HG03571 (cell line): ENCODE measurements at regions not wholly inside any gene's neighbourhood (a gene's known extent, or its start where the extent isn't known, plus 50 kb on each side); places are given as distances from the start of the nearest gene placed in this dataset.

Experiments used
- ATAC-seq: cut with Tn5 transposase; IDR thresholded peaks from one replicate; pipeline ENCODE4 v1.9.1; 2021; ENCODE audit not compliant: unreplicated experiment

DNA sequence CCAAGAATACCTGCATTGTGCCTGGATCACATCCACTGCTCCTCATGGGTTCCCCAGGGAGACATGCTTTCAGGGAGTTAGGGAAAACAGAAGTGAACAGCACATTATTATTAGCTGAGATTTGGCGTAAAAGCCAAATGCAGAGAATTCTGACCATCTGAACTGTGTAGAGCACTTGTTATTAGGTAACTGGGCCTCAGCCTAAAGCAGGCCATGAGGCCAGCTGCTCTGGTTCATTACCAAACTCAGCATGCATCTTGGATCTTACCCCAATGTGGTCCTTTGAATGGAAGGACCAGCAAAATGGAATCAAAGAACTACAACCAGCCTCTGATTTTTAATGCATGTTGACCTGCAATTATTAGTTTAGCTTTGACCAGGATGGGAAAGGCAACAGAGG is 322.3 kb downstream of the KCNS3 start:
- no peak for ATAC-seq

DNA sequence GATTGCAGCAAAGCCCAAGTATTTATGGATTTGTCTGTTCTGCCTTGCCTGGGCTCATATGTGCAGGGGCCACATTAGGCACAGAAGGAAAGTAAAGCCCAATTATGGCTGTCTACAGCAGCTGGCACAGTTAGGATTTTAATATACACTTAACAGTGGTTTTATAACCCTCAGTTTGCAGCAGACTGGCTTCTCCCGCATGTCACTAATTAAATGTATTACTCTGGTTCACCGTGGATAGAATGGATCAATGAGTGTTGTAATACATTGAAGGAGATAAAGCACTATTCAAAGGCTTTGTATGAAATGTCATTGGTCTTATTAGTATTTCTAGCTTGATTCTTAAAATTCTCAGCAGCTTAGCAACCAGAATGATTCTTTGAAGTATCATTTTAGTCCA is 320.2 kb downstream of the KCNS3 start:
- no peak for ATAC-seq

DNA sequence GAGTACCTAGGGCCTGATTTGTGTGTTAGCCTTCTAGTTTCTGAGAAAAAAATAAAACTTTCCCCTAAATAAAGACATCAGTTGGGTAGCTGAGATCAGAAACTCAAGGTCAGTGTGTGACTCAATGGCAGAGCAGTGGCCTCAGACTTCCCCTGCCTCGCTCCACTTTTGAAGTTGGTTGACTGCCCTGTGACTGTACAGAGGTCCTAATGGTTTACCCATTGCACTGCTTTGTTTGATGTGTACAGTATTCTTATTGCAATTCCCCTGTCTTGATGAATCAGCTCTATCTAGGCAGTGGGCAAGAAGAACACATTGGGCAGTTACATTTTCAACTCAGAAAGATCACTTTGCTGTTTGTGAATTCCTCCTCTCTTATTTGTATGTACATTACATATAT is 315.7 kb downstream of the KCNS3 start:
- no peak for ATAC-seq

DNA sequence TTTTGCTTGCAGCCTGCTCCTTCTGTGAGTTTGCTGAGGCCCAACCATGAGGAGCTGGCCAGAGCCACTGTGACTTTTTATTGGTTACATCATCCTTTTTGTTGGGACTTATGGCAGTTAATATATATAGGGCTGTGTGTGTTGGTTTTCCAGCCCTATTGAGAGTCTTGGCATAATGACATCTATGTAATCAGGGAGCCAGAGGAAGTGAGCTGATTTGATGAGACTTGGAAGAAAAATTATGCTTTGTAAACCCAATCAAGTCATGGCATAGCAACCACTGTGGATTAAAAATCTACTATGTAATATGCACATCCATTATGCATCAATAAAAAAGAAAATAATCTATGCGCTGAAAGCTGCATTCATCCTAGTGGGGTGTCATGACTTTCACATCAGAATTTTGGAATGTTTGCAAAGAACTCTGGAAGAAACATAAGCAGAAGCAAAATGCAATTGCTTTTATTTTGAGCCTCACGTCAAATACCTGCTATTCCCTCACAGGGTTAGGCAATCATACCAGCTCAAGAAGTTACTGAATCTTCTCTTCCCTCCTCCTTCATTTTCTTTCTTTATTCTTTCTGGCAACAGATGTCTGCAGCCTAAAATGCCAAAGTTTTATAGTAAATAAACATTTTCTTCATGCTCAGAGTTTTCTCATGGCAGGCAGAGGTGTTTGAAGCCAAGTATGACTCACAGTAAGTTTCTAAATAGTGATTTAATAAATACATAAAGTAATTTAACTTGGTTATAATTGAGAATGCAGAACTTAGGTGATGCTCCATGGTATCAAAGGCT is 308.5 kb downstream of the KCNS3 start:
- no peak for ATAC-seq

DNA sequence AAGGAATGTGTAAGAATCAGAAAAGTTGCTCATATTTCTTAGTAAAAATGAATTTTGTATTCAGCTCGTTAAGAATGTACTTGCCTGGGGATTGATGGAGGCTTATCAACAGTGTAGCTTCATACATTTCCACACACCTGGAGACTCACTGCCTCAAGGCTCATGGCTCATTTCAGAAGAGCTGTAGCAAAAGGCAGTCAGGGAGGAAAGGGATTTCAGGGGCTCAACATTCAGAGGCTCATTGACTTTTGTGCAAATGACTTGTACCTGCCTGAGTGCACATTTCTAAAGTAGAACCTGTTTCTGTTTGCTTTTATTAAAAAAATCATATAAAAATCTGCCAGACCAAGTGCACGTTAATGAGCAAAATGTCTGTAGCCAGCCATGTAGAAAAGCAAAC is 304.4 kb downstream of the KCNS3 start:
- ATAC-seq = no peak

DNA sequence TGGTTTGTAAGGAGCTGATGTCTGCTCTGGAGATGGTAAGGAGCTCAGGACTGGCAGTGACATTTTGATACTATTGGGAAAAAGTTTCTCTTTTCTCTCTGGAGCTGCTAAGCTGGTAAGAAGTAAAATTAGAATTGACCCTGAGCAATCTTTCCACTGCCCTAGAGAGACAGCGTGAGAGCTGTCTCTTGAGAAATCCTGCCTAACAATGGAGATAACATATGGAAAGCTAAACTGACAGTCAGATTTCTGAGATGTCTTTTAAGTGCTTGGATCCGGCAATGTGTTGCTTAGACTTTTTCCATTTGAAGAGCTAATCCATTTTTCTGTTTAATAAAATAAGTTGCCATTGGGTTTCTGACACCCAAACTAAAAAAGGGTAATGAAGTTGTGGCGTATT is 302.4 kb downstream of the KCNS3 start:
- no peak for ATAC-seq

DNA sequence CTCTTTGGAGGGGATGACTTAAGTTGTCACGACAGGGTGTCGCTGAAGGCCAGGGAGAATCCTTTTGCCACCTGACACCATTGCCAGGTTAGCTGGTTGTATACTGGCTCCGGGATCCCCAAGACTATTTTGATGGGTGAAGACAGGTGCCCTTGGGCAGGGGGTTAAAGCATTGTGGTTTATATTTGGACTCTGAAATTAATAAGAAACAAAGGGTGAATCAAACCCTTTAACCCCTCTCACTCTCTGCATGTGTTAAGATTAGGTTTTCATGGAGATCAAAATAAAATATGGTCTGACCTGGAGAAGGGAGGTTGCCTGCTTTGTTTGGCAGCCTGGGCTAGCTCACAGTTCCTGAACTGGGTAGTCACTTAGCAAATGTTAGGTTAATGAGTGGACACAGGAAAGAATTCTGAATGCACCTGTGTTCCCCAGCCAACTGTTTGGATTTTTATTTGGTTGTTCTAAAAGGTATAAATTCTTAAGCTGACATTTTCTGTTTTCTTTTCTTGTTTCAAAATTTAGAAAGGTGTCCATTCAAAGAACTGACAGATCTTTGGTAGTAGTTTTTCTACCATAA is 301.7 kb downstream of the KCNS3 start:
- ATAC-seq = no peak

DNA sequence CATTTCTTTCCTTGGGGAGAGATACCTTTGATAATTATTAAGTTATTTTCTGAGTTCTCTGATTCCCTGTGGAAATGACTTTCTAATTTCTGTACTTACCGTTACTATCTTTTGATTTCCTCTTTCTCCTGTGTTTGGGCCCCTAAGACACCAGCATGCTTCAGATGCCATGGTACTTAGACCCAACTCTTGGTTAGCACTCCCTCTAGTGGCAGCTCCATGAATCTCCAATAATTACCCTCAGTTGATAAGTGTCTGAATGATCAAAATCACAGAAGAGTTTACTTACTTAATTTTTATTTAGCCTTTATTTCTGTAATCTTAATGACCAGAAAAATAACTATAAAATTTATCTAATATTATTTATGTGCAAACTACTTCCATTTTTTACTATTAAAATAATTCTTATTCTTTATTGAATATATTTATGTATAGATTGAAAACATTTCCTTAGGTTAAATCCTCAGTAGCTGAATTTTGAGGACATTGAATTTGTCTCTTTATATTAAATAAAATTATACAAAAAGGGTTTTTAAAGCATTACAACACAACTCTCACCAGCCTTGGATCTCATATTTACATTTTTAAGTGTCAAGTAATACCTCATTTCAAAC is 300.4 kb downstream of the KCNS3 start:
- peak; percentile 96 for ATAC-seq

DNA sequence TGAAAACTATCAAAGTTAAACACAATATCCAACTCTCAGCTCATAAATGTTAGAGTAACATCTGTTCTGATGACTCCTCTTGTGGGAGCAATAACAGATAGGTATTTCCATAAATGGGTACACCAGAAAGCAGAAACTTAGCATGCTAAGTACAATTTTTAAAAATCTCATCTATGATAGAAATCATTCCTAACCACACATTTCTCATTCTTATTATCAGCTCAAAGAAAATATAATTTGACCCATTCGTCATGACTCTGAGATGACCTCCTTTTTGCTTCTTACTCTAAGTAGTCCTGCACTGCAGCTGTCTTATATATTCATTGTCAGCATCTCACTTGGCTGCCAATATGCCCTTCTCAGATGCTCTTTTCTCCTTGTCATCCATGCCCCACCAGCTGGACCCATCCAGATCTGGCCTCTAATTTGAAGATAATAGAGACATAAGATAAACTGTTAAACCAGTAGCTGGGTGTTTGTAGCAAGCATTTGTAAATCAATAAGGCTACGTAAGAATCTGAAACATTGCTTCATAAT is 298.3 kb downstream of the KCNS3 start:
- ATAC-seq = no peak

DNA sequence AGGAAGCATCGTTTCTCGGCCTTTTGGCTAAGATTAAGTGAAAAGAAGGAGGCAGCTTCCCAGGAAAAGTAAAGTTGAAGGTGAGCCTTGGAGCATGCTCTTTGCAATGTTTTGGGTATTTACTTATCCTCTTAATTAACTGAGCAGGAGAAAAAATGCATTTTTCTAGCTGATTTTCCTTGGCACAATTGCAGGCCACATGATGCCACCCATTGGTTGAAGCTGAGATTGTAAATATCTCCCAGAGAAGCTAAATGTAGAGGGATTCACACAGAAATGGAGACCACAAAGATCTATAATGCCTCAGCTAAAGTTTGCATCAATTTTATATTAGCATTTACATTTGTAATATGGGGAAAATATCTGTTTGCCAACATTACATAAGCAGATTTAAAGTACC is 294.1 kb downstream of the KCNS3 start:
- ATAC-seq = no peak

DNA sequence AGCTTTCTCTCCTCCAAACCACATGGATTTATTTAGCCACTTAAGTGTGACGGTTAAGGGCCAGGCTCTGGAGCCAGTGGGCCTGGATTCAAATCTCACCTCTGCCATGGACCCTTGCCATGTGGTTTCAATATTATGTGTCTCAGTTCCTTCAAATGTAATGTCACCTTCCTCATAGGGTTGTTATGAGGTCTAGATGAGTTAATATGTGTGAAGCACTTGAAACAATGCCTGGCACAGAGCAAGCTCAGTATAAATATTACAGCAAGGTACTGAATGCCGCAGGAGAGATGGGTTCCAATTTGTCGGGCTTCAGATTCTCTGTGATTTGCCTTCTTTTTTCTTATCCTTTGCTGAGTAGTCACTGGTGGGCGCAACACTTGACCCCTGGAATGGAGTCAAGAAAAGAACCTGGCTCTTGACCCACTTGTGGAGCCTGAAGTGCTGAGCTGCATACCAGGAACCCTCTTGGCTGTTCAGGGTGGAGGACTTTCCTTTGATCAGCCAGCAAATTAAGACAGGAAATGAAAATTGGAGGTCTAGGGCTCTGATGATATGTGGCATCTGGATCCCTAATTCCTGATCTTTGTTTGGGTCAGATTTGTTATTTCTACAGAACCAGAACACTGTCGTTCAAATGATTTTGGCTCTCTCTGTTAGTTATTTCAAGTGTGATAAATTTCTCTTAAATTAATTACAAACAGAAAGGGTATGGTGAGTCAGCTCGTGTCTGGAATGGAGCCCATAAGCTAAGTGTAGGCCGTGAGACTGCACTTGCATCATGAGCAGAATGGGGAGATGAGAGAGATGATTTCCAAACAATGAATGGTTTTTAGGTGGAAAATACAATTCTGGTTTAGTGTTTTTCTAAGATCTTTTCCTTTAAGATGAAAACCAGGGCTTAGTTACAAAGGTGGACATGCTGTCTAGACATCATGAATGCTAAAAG is 293.0 kb downstream of the KCNS3 start:
- ATAC-seq = no peak

DNA sequence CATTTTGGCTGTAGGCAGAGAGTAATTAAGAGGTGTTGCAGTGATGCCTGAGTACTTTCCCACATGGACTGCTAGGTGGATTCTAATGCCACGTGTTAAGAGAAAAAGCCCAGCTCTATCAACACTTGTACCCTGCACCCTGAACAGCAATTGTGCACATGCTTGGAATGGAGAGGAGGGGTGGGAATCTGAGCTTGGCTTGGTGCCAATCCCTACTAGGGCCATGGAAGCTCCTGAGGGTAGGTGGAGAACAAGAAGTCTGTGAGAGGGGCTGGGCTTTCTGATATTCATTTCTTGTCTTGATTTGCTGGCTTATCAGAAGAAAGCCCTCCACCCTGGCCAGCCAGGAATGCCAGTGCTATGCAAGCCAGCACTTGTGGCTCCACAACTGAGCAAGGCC is 292.2 kb downstream of the KCNS3 start:
- ATAC-seq = no peak

DNA sequence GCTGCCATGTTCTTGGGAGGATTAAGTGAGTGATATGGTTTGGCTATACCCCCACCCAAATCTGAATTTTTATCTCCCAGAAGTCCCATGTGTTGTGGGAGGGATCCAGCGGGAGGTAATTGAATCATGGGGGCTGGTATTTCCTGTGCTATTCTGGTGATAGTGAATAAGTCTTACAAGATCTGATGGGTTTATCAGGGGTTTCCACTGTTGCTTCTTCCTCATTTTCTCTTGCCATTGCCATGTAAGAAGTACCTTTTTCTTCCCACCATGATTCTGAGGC is 291.4 kb downstream of the KCNS3 start:
- no peak for ATAC-seq

DNA sequence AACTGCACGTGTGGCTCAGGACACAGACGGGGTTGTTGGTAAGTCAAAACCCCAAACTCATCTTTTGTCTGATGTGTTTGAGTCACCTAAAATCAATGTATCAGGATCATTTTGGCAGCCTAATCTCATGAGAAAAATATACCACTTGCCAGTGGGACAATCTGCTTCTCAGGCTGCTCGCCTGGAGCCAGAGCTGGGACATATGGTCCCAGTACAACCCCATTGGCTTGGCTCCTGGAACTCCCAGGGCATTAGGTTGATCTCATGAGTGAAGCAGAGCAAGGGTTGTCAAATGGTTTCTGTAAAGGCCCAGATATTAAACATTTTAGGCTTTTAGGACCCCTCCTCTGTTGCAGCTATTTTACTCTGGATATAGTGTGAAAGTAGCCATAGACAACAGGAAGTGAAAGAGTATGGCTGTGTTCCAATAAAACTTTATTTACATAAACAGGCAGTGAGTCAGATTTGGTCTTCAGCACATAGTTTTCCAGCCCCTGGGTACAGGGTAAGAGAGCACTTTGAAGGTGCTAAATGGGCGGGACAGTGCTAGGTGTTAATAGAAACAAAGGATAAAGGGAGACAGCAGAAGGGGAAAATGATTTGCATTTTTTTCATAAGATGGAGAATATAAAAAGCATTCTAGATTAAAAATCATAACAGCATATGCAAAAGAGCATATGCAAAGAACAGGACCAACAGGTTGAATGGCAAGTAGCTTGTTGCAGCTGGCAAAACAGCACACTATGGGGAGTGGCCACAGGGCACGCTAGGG is 290.8 kb downstream of the KCNS3 start:
- ATAC-seq = no peak

DNA sequence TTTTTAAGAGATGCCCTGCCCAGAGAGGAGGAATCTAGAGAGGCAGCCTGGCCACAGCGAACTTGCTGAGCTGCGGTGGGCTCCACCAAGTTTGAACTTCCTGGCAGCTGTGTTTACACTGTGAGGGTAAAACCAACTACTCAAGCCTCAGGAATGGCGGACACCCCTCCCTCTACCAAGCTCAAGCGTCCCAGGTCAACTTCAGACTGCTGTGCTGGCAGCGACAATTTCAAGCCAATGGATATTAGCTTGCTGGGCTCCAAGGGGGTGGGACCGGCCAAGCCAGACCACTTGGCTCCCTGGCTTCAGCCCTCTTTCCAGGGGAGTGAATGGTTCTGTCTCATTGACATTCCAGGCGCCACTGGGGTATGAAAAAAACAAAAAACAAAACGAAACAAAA is 289.4 kb downstream of the KCNS3 start:
- no peak for ATAC-seq

DNA sequence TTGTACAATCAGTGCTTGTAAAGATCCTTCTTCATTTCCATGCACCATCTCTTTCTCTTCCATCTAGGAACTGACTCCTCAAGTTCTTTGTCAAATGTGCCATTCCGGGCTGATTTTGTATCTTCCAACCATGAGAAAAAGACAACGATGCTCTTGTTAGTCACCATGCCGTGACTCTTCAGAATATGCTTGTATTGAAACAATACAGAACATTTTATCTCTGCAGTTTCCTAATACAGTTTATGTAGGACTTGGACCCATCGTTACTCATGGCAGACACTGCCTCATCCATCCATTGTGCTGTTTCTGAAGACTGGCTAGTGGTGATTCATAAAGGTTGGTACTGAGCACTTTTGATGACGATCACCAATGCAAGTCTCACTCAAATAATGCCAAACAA is 283.2 kb downstream of the KCNS3 start:
- no peak for ATAC-seq

DNA sequence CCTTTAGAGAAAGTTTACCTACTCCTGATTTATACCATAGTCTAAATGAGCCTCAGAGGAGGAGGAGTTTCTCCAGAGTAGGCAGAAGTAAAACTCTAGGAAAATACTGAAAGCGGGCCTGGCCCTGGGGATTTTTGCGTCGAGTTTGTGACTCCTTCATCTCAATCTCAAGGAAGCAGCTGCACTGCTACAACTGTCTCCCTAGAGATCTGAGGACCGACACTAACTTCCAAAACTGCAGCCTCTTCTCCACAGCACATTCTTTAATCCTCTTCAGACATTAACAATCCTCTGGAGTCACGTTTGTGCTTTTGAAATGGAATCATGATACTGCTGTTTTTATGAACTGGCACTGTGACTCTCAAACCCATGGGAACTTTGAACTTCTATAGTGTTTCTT is 281.4 kb downstream of the KCNS3 start:
- ATAC-seq = no peak

DNA sequence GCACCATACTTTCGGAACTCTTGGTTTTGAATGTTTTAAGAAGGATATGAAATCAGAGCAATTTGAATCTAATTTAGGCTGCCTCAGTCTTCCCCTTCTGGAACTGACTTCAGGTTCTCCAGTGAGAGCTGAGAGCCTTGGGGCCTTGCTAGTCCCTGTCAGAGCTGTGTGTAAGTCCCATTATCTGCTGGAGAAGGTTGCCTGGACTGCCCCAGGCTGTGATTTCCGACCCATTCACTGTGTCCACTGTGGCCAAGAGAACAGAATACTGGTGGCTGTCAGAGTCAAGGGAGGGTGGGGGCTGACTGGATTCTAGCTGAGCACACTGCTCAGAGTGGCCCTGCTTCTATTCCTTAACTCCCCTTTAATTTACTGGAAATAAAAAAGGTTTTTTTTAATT is 278.0 kb downstream of the KCNS3 start:
- ATAC-seq = no peak

DNA sequence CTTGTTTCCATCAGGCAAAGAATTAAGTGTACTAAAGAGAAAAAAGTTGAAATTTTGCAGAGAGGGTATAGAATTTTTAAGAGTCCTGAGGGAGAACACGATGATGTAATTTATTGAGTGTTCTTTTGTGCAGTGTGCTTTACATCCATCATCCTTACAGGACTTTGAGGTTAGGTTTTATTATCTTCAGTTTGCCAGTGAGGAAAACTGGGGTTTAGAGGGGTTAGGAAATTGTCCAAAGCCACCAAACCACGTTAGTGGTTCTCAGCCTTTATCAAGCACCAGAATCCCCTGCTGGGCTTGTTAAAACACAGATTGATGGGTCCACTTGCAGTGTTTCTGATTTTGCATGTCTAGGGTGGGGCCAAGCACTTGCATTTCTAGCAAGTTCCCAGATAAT is 277.5 kb downstream of the KCNS3 start:
- no peak for ATAC-seq

DNA sequence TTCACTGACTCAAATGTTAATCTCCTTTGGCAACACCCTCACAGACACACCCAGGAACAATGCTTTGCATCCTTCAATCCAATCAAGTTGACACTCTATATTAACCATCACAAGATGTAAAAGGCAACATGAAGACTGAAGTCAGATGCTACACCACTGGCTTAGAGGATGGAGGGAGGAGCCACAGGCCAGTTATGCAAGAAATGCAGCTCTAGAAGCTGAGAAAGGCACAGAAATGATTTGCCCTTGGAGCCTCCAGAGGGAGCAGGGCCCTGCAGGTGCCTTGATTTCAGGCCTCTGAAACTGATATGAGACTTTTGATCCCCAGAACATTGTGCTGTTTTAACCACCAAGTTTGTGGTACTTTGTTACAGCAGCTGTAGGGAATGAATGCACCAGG is 276.3 kb downstream of the KCNS3 start:
- no peak for ATAC-seq

DNA sequence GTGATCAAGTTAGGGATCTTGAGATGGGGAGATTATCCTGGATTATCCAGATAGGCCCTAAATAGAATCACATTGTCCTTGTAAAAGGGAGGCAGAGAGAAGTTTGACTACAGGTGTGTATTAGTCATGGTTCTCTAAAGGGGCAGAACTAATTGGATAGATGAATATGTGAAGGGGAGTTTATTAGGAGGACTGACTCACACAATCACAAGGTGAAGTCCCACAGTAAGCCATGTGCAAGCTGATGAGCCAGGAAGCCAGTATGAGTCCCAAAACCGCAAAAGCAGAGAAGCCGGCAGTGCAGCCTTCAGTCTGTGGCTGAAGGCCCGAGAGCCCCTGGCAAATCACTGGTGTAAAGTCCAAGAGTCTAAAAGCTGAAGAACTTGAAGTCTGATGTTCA is 275.8 kb downstream of the KCNS3 start:
- ATAC-seq = no peak
